Omental fat pad (tissue), 3 donors: ENCODE measurements at regions not wholly inside any gene's neighbourhood (a gene's known extent, or its start where the extent isn't known, plus 50 kb on each side); places are given as distances from the start of the nearest gene placed in this dataset.

ENCODE experiments used
- ATAC-seq: fragments of 150-250 bp; one replicate; pipeline ENCODE4 v1.9.1; 2016; ENCODE audit warnings: mild to moderate bottlenecking, moderate library complexity; ENCODE audit not compliant: low FRiP score
- DNase-seq: peaks from one replicate; pipeline ENCODE4 v3.0.0-alpha.2; 2019; ENCODE audit warnings: low spot score
- TF ChIP-seq, protein P1 (sequence below), 3 donors: fragments of 450-650 bp; IDR thresholded peaks; one replicate each; pipeline ENCODE4 v1.5.1; 2016 to 2017; ENCODE audit warnings: antibody characterized with exemption in 3 of 3, mild to moderate bottlenecking in 3 of 3, moderate library complexity in 2 of 3

DNA sequence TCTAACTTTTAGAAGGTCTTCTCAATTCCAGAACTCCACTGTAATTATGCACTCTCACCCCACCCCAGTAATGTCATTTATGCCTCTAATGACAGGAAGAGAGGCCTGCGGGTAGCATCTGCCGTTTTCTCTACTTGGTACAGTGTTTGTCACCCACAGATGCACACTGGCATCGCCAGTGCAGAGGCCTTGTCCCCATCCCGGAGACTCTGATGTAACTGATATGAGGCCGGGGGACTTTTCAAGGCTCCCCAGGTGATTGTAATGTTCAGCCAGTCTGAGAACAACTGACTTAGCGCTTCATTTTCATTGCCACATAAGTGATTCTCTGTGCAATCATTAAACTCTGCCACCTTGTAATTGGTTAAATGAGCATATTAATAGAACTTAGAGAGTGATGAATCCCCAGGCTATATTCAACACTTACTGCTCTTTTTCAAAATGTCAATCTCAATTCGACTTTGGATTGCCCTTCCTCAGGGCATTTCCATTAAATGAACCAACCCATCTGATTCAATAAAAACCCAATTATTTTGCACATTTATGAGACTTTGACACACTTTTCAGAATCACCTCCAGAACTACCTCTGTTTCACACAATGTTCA is 113.2 kb downstream of the HERPUD2 start:
- no peak for DNase-seq
- TF ChIP-seq, protein P1, sequence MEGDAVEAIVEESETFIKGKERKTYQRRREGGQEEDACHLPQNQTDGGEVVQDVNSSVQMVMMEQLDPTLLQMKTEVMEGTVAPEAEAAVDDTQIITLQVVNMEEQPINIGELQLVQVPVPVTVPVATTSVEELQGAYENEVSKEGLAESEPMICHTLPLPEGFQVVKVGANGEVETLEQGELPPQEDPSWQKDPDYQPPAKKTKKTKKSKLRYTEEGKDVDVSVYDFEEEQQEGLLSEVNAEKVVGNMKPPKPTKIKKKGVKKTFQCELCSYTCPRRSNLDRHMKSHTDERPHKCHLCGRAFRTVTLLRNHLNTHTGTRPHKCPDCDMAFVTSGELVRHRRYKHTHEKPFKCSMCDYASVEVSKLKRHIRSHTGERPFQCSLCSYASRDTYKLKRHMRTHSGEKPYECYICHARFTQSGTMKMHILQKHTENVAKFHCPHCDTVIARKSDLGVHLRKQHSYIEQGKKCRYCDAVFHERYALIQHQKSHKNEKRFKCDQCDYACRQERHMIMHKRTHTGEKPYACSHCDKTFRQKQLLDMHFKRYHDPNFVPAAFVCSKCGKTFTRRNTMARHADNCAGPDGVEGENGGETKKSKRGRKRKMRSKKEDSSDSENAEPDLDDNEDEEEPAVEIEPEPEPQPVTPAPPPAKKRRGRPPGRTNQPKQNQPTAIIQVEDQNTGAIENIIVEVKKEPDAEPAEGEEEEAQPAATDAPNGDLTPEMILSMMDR (IDR thresholded peaks at IDR 0.05) = no peak

DNA sequence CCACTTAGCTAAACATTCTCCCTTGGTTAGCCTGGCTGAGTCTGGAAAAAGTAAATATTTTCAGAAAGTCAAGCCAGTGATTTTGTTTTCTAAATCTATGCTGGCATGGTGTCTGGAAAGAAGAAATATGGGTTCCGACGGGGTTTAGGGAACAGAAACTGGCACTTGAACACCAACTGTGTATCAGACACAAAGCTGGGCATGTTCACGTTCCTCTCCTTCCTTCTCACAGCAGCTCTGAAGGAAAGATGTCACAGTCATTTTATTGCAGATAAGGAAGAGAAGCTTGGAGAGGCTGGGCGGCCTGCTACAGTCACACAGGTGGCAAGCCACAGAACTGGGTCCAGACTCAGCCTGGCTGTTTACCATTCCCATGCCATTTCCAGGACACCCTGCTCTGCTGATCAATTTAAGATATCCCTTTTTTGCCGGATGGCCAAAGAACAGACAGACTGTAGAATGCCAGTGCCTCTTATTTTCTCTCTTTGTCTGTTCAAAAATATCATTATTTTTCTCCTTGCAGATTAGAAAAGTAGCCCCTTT is 118.8 kb downstream of the HERPUD2 start:
- DNase-seq = no peak
- ATAC-seq = no peak
- TF ChIP-seq, protein P1 (IDR thresholded peaks at IDR 0.05) = no peak

More for the DNA sequence above, 113.2 kb downstream of the HERPUD2 start:
- no peak for ATAC-seq

DNA sequence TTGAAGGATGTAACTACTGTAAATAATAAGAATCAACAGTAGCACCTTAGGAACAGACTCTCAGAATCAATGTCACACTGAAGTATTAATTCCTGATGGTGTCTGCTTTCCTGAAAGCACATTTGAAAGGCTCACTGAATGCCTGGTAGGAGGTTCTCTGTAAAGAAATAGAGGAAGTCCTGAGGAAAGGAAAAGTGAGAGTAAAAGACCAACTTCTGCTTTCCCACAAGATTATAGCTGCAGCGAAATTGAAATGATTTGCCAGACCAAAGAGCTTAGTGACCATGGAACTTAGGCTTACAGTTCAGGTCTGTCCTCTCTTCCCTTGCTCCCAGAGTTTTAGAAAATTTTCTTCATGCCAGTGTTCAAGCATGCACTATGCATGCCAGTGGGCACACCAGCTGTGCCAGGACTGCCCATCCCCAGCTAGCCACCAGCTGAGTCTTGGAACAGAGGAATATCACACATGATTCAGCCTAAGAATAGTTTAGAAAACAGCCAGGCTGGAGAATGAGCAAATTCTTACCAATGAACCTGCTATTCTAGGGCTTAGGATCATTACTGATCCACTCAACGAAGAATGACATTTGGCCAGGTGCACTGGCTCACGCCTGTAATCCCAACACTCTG is 123.2 kb downstream of the HERPUD2 start:
- ATAC-seq (no peak), DNase-seq (no peak)
- TF ChIP-seq, protein P1 (IDR thresholded peaks at IDR 0.05) = no peak

DNA sequence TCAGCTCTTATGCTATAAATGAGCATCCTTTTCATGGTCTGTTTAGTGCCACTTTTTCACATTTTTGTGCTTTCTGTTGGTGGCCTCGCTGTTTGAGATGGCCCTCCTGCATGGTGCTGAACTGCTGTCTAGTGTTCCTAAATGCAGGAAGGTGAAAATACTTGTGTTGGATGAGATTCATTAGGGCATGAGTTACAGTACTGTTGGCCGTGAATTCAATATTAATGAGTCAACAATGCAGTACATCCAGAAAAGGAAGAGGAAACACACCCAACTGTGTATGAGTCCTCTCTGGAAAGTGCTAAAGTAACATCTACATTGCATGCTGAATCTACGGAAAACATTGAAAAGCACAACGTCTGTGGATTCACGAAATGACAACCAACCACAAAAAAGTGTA is 124.0 kb downstream of the HERPUD2 start:
- TF ChIP-seq, protein P1 (IDR thresholded peaks at IDR 0.05) = no peak
- ATAC-seq (no peak), DNase-seq (no peak)

DNA sequence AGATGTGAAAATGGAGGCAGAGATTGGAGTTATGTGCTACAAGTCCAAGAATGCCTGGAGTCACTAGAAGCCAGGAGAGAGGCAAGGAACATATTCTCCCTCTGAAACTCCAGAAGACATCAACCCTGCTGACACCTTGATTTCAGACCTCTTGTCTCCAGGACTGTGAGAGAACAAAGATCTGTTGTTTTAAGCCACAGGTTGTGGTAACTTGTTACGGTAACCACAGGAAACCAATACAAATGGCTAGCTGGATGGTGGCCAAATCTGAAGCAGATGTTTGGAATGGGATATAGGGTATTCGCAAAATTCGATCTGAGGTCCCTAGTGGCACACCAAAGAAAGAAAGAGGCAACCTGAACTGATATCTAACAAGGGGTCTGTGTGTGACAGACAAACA is 129.0 kb downstream of the HERPUD2 start:
- no peak for DNase-seq
- TF ChIP-seq, protein P1 (IDR thresholded peaks at IDR 0.05) = no peak
- no peak for ATAC-seq

DNA sequence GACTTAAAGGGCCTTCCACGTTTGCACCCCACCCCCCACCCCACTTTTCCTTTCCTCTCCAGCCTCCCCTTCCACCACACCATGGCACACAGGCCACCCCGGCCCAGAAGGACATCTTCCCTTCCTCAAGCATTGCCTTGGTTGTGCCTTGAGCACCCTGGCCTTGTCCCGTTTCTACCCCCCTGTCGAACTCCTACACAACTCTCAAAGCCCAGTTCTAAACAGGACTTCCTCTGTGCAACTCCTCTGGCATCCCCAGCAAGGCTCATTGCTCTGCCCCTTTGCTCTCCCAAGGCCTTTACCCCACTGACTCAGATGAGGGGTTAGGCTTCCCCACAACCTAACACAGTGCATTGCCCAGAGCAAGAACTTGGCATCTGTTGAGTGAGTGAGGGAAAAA is 136.1 kb downstream of the HERPUD2 start:
- TF ChIP-seq, protein P1 (IDR thresholded peaks at IDR 0.05) = no peak
- ATAC-seq = no peak

More for the DNA sequence above, 136.1 kb downstream of the HERPUD2 start:
- no peak for DNase-seq
